ENCODE measurements at regions not wholly inside any gene's neighbourhood (a gene's known extent, or its start where the extent isn't known, plus 50 kb on each side); places are given as distances from the start of the nearest gene placed in this dataset.

DNA sequence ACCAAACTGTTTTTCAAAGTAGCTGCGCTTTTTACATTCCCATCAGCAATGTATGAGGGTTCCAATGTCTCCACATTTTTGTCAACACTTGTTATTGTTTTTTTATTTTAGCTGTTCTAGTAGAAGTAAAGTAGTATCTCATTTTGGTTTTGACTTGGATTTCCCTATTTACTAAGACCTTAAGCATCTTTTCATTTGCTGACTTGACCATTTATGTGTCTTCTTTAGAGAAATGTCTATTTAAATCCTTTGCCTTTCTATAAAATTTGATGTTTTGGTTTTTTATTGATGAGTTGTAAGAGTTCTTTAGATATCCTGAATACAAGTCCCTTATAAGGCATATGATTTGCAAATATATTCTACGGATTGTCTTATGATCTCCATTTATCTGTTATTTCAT, 110.6 kb downstream of the CD164 start:
- POLR2A ChIA-PET, result no interaction called here

GRCh38 chr6:109269953-109270517, 112.2 kb downstream of the CD164 start:
- H4K20me1 ChIP-seq (ENCODE audit: insufficient read depth, low read length), result no peaks in the 10 kb centered on the region
- H3K36me3 ChIP-seq (ENCODE audit: insufficient read depth, low read length), result no peaks in the 10 kb centered on the region
- ChIA-PET POLR2A (no interaction called here), CTCF (ENCODE audit: unreplicated experiment) (no interaction called here)
- no peaks in the 10 kb centered on the region for H3K9me3 ChIP-seq (ENCODE audit: low read length)
- no TSS peak for BruUV-seq (replicated peaks)
- no peak for DNase-seq (ENCODE audit: low spot score)
- no peak overlapping the region for H3K27ac ChIP-seq (ENCODE audit: low read depth, low read length, poor library complexity, severe bottlenecking)
- no peaks in the 10 kb centered on the region for H3K9me2 ChIP-seq (ENCODE audit: insufficient read depth, low read length)
- H3K4me2 ChIP-seq (ENCODE audit: low read length), result no peak overlapping the region
- TF ChIP-seq CTCF (conservative IDR thresholded peaks at IDR 0.05; ENCODE audit: low read length), result no peak
- TF ChIP-seq EZH2phosphoT487 (IDR thresholded peaks at IDR 0.05; ENCODE audit: borderline replicate concordance, low read depth, low read length), result no peak
- no peak overlapping the region for H3K4me3 ChIP-seq (ENCODE audit: low read depth, low read length, poor library complexity, severe bottlenecking)
- intact Hi-C loops (cut with micrococcal nuclease; ENCODE audit: unreplicated experiment), result no loop called here
- no peaks in the 10 kb centered on the region for H3K4me1 ChIP-seq (ENCODE audit: insufficient read depth, low read length, poor library complexity, severe bottlenecking)
- H2AFZ ChIP-seq (ENCODE audit: low read length), result no peak overlapping the region
- H3K79me2 ChIP-seq (ENCODE audit: insufficient read depth, low read depth, low read length), result no peaks in the 10 kb centered on the region

More for the DNA sequence above, 110.6 kb downstream of the CD164 start:
- intact Hi-C loops (cut with micrococcal nuclease; ENCODE audit: unreplicated experiment), result no loop called here
- no peak overlapping the region for H3K27ac ChIP-seq (ENCODE audit: low read depth, low read length, poor library complexity, severe bottlenecking)
- no peaks in the 10 kb centered on the region for H3K9me2 ChIP-seq (ENCODE audit: insufficient read depth, low read length)
- H3K4me2 ChIP-seq (ENCODE audit: low read length), result no peak overlapping the region
- H3K36me3 ChIP-seq (ENCODE audit: insufficient read depth, low read length), result no peaks in the 10 kb centered on the region
- H3K4me1 ChIP-seq (ENCODE audit: insufficient read depth, low read length, poor library complexity, severe bottlenecking), result no peaks in the 10 kb centered on the region
- CTCF ChIA-PET (ENCODE audit: unreplicated experiment), result no interaction called here
- no peaks in the 10 kb centered on the region for H4K20me1 ChIP-seq (ENCODE audit: insufficient read depth, low read length)
- DNase-seq (ENCODE audit: low spot score), result no peak
- H2AFZ ChIP-seq (ENCODE audit: low read length), result no peak overlapping the region
- TF ChIP-seq CTCF (conservative IDR thresholded peaks at IDR 0.05; ENCODE audit: low read length) (no peak), EZH2phosphoT487 (IDR thresholded peaks at IDR 0.05; ENCODE audit: borderline replicate concordance, low read depth, low read length) (no peak)
- no peaks in the 10 kb centered on the region for H3K9me3 ChIP-seq (ENCODE audit: low read length)
- no peak overlapping the region for H3K4me3 ChIP-seq (ENCODE audit: low read depth, low read length, poor library complexity, severe bottlenecking)
- no TSS peak for BruUV-seq (replicated peaks)
- H3K79me2 ChIP-seq (ENCODE audit: insufficient read depth, low read depth, low read length), result no peaks in the 10 kb centered on the region

DNA sequence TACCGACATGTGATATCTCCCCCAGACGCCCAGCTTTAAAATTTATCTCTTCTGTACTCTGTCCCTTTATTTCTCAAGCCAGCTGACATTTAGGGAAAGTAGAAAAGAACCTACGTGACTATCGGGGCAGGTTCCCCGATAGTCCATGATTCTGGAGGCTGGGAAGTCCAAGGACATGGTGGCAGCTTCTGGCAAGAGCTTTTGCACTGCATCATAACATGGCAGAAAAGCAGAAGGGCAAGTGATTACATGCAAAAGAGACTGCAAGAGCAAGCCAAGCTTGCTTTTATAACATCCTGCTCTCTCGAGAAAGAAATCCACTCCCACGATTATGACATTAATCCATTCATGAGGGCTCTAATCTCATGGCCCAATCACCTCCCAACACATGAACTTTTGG, 113.2 kb downstream of the CD164 start:
- no peak for TF ChIP-seq EZH2phosphoT487 (IDR thresholded peaks at IDR 0.05; ENCODE audit: borderline replicate concordance, low read depth, low read length)
- no peak for TF ChIP-seq CTCF (conservative IDR thresholded peaks at IDR 0.05; ENCODE audit: low read length)
- intact Hi-C loops (cut with micrococcal nuclease; ENCODE audit: unreplicated experiment), result no loop called here
- no peak overlapping the region for H3K4me3 ChIP-seq (ENCODE audit: low read depth, low read length, poor library complexity, severe bottlenecking)
- no peaks in the 10 kb centered on the region for H3K4me1 ChIP-seq (ENCODE audit: insufficient read depth, low read length, poor library complexity, severe bottlenecking)
- H3K4me2 ChIP-seq (ENCODE audit: low read length), result no peak overlapping the region
- no peaks in the 10 kb centered on the region for H4K20me1 ChIP-seq (ENCODE audit: insufficient read depth, low read length)
- no TSS peak for BruUV-seq (replicated peaks)
- no peaks in the 10 kb centered on the region for H3K36me3 ChIP-seq (ENCODE audit: insufficient read depth, low read length)
- ChIA-PET CTCF (ENCODE audit: unreplicated experiment) (no interaction called here), POLR2A (no interaction called here)
- no peaks in the 10 kb centered on the region for H3K79me2 ChIP-seq (ENCODE audit: insufficient read depth, low read depth, low read length)
- no peaks in the 10 kb centered on the region for H3K9me3 ChIP-seq (ENCODE audit: low read length)
- no peak for DNase-seq (ENCODE audit: low spot score)
- no peaks in the 10 kb centered on the region for H3K9me2 ChIP-seq (ENCODE audit: insufficient read depth, low read length)
- no peak overlapping the region for H2AFZ ChIP-seq (ENCODE audit: low read length)
- no peak overlapping the region for H3K27ac ChIP-seq (ENCODE audit: low read depth, low read length, poor library complexity, severe bottlenecking)
